ENCODE measurements at regions not wholly inside any gene's neighbourhood (a gene's known extent, or its start where the extent isn't known, plus 50 kb on each side); places are given as distances from the start of the nearest gene placed in this dataset.

DNA sequence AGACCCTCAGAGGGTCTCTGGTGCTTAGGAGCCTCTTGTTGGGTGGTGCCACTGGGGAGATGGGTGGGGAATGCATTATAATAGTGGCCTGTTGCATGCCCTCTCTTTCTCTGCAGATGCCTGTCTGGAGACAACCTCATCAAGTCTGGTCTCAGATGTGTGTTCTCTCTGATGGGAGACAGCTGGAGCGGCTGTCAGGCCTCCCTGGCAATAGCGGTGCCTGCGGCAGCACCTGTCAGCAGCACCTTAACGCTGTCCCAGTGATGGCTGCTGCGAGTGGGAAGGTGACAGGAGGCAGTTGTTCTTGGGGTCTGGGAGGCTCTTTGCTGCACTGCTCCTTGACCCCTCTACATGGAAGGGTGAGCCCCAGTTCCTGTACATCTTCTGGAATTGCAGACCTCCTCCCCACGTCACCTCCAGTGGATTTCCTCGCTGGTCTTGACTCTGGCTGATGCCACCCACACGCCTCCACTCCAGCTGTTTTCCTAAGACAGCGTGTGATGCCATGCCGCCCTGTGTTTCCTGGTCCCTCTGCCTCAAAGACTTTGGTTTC, 63.3 kb upstream of the BLCAP start:
- Histone ChIP-seq H3K4me1 (ENCODE audit: control insufficient read depth in 1 of 2, insufficient read depth in 2 of 2, low read length in 2 of 2) (no peaks in the 10 kb centered on the region), H3K36me3 (ENCODE audit: control insufficient read depth in 1 of 2, insufficient read depth in 2 of 2, low read length in 2 of 2) (no peaks in the 10 kb centered on the region), H3K9me2 (ENCODE audit: insufficient read depth) (no peaks in the 10 kb centered on the region), H4K20me1 (ENCODE audit: insufficient read depth) (no peaks in the 10 kb centered on the region), H3K27ac (ENCODE audit: low read depth, low read length) (no peak overlapping the region), H3K4me2 (ENCODE audit: low read length) (no peak overlapping the region), H3K9me3 (ENCODE audit: control insufficient read depth in 1 of 2, insufficient read depth in 1 of 2, low read depth in 1 of 2, low read length in 2 of 2) (no peaks in the 10 kb centered on the region), H3K79me2 (ENCODE audit: insufficient read depth, low read length) (no peaks in the 10 kb centered on the region), H3K4me3 (replicated peaks in 1 of 2; ENCODE audit: low read depth in 1 of 2, low read length in 2 of 2) (no peak overlapping the region), H3K27me3 (ENCODE audit: insufficient read depth, low read length) (peaks cover 46% of the 10 kb centered on the region), H3K9ac (ENCODE audit: low read length) (no peak overlapping the region), H2AFZ (ENCODE audit: low read depth, low read length, poor library complexity, severe bottlenecking) (no peak overlapping the region)
- TF ChIP-seq RAD21 (IDR thresholded peaks at IDR 0.05; ENCODE audit: low read depth) (no peak), ELF1 (IDR thresholded peaks at IDR 0.05; ENCODE audit: borderline replicate concordance, low read depth) (no peak), EGR1 (IDR thresholded peaks at IDR 0.05; ENCODE audit: low read depth) (no peak), CBX3 (IDR thresholded peaks at IDR 0.05; ENCODE audit: low read depth) (no peak), YY1 (IDR thresholded peaks at IDR 0.05; ENCODE audit: extremely low read depth, insufficient replicate concordance, low read depth, low read length) (no peak), POLR2AphosphoS5 (IDR thresholded peaks at IDR 0.05; ENCODE audit: low read depth, low read length) (no peak), FOSL1 (IDR thresholded peaks at IDR 0.05; ENCODE audit: low read depth) (no peak), POLR2A (IDR thresholded peaks at IDR 0.05; ENCODE audit: borderline replicate concordance, extremely low read depth, insufficient read depth, insufficient read length) (no peak), TCF7L2 (IDR thresholded peaks at IDR 0.05; ENCODE audit: borderline replicate concordance, extremely low read depth, insufficient read depth, insufficient read length) (no peak), SIN3A (IDR thresholded peaks at IDR 0.05; ENCODE audit: low read depth) (no peak)
- TF ChIP-seq, protein P1, sequence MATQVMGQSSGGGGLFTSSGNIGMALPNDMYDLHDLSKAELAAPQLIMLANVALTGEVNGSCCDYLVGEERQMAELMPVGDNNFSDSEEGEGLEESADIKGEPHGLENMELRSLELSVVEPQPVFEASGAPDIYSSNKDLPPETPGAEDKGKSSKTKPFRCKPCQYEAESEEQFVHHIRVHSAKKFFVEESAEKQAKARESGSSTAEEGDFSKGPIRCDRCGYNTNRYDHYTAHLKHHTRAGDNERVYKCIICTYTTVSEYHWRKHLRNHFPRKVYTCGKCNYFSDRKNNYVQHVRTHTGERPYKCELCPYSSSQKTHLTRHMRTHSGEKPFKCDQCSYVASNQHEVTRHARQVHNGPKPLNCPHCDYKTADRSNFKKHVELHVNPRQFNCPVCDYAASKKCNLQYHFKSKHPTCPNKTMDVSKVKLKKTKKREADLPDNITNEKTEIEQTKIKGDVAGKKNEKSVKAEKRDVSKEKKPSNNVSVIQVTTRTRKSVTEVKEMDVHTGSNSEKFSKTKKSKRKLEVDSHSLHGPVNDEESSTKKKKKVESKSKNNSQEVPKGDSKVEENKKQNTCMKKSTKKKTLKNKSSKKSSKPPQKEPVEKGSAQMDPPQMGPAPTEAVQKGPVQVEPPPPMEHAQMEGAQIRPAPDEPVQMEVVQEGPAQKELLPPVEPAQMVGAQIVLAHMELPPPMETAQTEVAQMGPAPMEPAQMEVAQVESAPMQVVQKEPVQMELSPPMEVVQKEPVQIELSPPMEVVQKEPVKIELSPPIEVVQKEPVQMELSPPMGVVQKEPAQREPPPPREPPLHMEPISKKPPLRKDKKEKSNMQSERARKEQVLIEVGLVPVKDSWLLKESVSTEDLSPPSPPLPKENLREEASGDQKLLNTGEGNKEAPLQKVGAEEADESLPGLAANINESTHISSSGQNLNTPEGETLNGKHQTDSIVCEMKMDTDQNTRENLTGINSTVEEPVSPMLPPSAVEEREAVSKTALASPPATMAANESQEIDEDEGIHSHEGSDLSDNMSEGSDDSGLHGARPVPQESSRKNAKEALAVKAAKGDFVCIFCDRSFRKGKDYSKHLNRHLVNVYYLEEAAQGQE (IDR thresholded peaks at IDR 0.05; ENCODE audit: low read depth): no peak
- TF ChIP-seq, protein P2, sequence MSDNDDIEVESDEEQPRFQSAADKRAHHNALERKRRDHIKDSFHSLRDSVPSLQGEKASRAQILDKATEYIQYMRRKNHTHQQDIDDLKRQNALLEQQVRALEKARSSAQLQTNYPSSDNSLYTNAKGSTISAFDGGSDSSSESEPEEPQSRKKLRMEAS (IDR thresholded peaks at IDR 0.05): no peak
- TF ChIP-seq, protein P3, sequence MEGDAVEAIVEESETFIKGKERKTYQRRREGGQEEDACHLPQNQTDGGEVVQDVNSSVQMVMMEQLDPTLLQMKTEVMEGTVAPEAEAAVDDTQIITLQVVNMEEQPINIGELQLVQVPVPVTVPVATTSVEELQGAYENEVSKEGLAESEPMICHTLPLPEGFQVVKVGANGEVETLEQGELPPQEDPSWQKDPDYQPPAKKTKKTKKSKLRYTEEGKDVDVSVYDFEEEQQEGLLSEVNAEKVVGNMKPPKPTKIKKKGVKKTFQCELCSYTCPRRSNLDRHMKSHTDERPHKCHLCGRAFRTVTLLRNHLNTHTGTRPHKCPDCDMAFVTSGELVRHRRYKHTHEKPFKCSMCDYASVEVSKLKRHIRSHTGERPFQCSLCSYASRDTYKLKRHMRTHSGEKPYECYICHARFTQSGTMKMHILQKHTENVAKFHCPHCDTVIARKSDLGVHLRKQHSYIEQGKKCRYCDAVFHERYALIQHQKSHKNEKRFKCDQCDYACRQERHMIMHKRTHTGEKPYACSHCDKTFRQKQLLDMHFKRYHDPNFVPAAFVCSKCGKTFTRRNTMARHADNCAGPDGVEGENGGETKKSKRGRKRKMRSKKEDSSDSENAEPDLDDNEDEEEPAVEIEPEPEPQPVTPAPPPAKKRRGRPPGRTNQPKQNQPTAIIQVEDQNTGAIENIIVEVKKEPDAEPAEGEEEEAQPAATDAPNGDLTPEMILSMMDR (IDR thresholded peaks at IDR 0.05 in 2 of 3, conservative IDR thresholded peaks at IDR 0.05 in 1 of 3; ENCODE audit: borderline replicate concordance in 1 of 3, insufficient read depth in 1 of 3, low read depth in 2 of 3, low read length in 2 of 3): no peak
- TF ChIP-seq, protein P4, sequence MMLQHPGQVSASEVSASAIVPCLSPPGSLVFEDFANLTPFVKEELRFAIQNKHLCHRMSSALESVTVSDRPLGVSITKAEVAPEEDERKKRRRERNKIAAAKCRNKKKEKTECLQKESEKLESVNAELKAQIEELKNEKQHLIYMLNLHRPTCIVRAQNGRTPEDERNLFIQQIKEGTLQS (IDR thresholded peaks at IDR 0.05): no peak
- DNase-seq (ENCODE audit: low read depth, low spot score) (no peak), ATAC-seq (no peak)
- ChIA-PET RAD21 (ENCODE audit: low non-redundant PET in 1 of 2, low total read pairs in 2 of 2, uncharacterized antibody in 2 of 2, unreplicated experiment in 2 of 2) (no interaction called here), POLR2A (no interaction called here), CTCF (no interaction called here)
- intact Hi-C loops (cut with micrococcal nuclease): no loop called here
- BruUV-seq (replicated peaks): no TSS peak

Data from HCT116 (cell line).